Choroid plexus epithelial cell (primary cell): ENCODE measurements at regions not wholly inside any gene's neighbourhood (a gene's known extent, or its start where the extent isn't known, plus 50 kb on each side); places are given as distances from the start of the nearest gene placed in this dataset.
A peak's percentile ranks its signal among the peaks of the same experiment; 100 is the strongest.
"Not testable (repeated sequence)": the region's sequence is repeated elsewhere in the genome, so short reads cannot be mapped to it uniquely, and the experiment has no call there.

Experiments used
- DNase-seq: peaks from one replicate; pipeline ENCODE4 v3.0.0-alpha.2; 2010; ENCODE audit warnings: low read depth
- H3K4me3 ChIP-seq: 2 replicates; pipeline ENCODE4 v1.5.1; 2011; ENCODE audit warnings: low read depth, mild to moderate bottlenecking, control low read depth, low read length, moderate library complexity
- TF ChIP-seq, protein P1 (sequence below): conservative IDR thresholded peaks from 2 replicates; pipeline ENCODE4 v1.5.1; 2011; ENCODE audit warnings: low read depth, mild to moderate bottlenecking, control low read depth, inconsistent platforms, low read length, moderate library complexity

DNA sequence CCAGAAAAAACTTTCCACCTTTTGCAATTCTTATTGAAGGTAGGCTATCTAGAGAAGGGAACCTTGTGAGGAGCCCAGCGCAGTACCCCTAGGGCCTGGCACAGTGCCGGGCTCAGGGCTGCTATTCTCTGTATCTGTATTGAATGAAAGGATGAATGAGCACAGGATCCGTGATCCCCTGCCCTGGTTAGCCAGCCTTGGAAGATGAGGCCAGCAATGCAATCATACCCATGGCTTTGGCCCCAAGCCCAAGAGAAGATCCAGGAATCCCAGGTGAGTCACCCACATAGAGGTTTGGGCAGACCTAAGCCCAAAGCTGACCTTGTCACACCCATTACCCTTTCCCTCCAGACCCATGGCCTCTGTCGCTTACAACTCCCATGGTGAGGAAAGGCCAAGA is 92.5 kb upstream of the CD82 start:
- no peak for DNase-seq
- TF ChIP-seq, protein P1, sequence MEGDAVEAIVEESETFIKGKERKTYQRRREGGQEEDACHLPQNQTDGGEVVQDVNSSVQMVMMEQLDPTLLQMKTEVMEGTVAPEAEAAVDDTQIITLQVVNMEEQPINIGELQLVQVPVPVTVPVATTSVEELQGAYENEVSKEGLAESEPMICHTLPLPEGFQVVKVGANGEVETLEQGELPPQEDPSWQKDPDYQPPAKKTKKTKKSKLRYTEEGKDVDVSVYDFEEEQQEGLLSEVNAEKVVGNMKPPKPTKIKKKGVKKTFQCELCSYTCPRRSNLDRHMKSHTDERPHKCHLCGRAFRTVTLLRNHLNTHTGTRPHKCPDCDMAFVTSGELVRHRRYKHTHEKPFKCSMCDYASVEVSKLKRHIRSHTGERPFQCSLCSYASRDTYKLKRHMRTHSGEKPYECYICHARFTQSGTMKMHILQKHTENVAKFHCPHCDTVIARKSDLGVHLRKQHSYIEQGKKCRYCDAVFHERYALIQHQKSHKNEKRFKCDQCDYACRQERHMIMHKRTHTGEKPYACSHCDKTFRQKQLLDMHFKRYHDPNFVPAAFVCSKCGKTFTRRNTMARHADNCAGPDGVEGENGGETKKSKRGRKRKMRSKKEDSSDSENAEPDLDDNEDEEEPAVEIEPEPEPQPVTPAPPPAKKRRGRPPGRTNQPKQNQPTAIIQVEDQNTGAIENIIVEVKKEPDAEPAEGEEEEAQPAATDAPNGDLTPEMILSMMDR: no peak
- no peak overlapping the region for H3K4me3 ChIP-seq

DNA sequence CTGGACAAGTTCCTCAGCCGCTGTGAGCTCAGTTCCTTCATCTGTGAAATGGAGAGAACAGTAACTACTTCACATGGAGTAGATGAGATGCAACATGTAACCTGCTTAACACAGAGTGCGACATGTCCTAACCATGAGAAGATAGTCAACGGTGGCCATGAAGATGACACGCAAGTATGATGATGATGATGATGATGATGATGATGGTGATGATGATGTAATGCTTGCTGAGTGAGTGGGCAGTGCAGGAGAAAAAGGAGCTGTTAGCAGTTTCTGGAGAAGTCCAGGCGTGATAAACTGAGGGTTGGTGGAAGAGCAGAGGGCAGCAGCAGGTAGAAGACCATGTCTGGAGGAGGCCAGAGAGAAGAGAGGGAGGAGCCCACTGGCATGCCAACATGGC is 90.8 kb upstream of the CD82 start:
- no peak for DNase-seq
- H3K4me3 ChIP-seq: no peak overlapping the region
- TF ChIP-seq, protein P1: no peak

DNA sequence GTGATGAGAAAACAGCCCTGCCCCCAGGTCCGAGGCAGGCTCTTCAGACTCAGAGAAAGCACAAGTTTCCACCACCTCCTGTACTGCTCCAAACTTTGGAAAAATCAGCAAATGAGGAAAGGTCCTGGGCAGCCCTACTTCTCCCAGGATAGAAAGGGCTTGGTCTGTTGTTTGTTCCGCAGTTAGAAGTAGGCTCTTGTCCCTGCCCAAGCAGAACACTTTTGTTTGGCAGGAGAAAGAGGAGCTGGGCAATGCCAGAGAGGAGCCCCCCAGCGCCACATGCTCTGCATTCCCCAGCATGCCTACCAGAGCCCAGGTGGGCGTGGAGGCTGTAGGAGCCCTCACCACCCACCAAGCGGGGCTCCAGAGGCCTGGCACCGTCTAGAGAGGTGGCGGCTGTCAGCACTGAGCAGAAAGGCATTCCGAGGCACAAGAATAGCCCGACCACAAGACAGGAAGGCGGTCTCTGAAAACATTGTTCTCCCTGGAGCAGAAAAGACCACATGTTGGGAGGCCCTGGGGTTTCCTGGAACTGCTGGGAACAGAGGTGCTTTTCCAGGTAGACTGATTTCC is 90.3 kb upstream of the CD82 start:
- no peak overlapping the region for H3K4me3 ChIP-seq
- TF ChIP-seq, protein P1: no peak

DNA sequence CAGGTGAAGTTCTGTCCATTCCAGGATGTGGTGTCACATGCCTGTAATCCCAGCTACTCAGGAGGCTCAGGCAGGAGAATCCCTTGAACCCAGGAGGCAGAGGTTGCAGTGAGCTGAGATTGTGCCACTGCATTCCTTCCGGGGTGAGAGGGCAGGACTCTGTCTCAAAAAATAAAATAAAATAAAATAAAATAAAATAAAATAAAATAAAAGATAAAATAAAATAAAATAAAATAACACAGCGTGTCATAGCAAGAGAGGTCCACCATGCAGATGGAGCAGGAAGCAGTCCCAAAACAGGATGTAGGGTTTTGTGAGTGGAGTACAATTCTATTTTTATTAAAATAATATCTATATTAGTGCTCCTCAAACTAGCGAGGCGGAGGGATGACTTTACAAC is 83.1 kb upstream of the CD82 start:
- not testable (repeated sequence) for DNase-seq, H3K4me3 ChIP-seq

More for the DNA sequence above, 90.3 kb upstream of the CD82 start:
- no peak for DNase-seq

DNA sequence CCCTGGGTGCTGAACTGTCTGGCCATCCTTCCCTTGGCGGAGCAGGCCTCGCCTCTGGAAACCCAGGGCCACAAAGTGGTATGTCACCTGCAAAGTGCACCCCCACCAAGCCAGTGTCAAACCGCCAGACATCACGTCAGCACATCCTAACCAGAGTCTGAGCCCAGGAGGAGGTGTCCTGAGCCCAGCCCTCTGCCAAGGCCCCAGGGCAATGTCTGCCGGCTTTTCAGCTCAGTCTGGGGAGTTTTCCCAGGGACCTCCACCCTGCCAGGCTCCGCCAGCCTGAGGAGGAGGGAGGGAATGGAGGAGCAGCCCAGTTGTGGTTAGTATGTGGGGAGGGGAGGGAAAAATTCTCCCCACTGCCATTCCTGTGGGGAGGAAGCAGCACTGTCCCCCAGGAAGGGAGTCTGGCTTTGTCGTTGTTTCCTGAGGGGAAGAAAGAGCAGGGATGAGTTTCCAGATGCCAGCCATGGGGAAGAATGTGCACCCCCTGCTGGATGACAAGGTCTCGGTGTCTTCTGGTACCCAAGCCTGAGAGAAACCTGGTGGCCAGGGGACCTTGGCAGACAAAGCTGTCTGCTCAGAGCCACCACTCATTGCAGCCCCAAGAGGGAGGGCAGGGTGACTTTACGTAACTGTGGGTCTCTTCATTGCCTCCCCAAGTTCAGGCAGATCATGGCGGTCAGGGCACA is 81.4 kb upstream of the CD82 start:
- TF ChIP-seq, protein P1: peak; percentile 62
- DNase-seq: peak; percentile 33
- no peak overlapping the region for H3K4me3 ChIP-seq

DNA sequence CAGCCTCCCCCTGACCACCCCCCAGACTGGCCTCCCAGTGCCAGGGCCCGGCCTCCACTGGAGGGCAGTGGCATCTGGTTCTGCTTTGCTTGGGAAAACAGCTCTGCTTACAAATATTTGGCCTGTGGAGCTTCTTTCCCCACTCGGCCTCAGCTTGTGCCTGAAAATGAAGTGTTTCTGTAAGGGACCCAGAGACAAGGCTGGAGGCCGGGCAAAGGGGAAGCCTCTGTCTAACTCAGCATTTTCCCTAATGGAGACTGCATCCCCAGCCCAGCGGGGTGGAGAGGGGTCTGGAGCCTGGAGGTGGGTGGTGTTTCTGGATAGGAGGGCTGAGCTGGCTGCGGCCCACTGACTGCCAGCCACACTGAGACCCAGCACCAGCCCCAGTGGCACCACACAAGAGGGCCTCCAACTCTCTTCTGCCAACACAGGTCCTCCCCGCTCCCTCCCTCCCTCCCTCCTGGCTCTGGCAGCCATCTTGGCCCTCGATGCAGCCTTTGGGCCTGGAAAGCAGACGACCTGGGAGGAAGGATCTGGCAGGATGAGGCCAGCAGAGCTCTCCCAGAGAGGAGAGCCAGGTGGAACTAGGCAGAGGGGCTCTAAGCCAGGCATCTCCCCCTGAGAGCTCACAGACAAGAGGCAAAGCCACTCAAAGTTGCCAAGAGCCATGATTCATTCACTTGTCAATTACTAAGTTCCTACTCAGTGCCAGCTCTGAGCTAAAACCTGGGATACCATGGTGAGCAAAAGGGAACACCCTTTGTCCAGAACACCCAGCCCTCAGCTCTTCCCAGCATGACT is 77.1 kb upstream of the CD82 start:
- DNase-seq: no peak
- H3K4me3 ChIP-seq: no peak overlapping the region
- TF ChIP-seq, protein P1: no peak

DNA sequence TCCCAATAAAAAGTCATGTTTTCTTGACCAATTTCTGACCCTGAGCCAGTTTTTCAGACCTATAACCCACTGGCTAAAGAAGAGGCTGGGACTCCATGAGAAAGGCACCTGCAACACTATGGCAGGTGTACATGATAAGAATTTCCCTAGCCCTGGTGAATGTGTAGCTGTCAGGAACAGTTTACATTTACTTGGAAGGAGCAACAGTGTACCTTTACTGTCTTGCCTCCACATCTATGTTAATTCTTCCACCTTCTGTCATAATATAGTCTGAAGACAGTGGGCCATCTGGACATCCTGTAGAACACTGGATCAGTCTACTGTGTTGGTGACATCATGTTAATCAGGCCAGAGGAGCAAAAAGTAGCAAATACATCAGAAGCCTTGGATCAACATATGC is 72.1 kb upstream of the CD82 start:
- DNase-seq: no peak
- TF ChIP-seq, protein P1: no peak
- H3K4me3 ChIP-seq: no peak overlapping the region
